A172 (cell line): ENCODE measurements at regions not wholly inside any gene's neighbourhood (a gene's known extent, or its start where the extent isn't known, plus 50 kb on each side); places are given as distances from the start of the nearest gene placed in this dataset.
A peak's percentile ranks its signal among the peaks of the same experiment; 100 is the strongest.

Experiments used
- DNase-seq: peaks from one replicate; pipeline ENCODE4 v3.0.0-alpha.2; 2015; ENCODE audit warnings: low spot score

DNA sequence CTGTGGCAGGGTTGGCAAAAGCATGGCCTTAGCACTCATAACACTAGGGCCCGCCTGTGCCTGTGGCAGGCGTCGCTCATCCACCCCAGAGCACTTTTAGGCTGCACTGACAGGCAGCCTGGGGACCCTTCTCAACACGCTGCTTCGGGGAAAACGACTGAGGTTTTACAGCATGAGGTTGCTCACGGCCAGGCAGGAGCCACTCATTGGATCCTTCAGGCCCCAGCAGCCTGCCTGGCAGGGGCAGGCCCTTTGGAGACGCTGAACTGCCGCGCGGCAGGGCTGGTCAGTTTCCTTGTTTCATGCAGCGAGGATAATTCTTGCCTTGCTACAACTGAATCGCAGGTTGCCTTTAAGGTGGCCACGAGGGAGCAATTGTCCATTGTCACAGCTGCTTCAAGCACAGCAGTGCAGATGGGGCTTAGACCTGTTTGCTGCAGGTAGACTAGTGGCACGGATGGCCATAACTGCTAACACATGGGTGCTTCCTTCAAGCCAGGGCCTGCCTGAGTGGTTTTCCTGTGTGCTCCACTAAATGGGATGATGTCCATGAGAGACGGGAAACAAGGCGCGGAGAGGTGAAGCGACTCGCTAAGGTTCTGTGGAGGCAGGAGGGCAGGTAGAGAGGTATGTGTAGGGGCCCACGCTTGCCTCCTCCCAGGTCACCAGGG, 49.9 kb upstream of the HS6ST1 start:
- DNase-seq = no peak

DNA sequence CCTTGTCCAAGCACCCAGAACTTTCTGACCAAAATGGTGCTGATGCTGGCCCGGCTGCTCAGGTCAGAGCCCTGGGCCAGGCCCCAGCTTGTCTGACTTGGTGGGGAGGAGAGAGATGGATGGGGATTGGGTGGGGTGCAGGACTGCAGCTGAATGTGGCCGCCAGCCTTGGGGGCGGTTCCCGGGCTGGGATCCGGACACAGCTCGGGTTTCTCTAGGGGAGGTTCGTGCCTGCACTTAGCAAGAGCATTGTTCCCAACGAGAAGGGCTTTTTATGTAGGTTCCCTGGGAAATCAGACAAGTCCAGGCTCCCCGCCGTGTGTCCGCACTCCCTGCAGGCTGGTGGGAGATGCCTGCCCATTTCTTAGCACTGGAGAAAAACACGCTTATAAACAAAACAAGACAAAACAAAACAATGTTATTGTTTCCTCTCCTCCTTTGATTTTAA, 50.5 kb upstream of the HS6ST1 start:
- DNase-seq = no peak

DNA sequence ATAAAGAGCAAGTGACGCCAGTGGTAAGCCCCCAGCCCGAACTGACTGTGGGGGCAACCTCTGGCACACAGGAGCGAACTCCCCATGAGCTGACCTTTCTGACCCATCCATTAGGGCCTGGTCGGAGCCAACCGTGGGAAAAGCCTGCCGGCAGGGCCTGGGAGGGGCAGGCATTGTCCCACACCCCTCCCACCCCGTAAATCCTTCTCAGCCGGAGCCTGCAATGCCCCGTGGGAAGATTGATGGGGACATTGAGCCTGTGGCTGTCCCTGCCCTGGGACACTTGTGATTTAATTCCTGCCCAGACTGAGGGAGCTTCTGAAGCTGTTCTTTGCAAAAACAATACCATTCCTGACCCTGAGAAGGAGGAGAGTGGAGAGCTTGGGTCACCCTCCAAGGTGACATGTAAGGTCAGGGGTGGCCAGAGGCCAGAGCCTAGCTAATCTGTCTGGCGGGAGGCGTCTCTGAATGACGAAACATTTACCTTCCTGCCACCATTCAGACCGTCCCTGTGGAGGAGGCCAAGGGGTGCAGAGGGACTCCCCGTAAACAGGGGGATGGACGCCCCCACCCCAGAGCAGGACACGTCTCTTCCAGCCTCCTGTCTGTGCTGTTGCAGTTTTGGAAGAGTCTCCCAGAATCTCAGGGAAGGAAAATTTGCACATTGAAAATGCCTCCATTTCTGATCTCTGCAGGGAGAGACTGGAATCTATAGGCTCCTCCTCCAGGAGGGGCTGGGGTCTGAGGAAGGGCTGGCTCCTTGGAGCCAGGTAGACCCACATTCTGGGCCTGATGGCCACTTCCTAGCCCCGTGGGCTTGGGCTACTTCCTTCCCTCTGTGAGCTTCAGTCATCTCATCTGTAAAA, 51.2 kb upstream of the HS6ST1 start:
- no peak for DNase-seq

DNA sequence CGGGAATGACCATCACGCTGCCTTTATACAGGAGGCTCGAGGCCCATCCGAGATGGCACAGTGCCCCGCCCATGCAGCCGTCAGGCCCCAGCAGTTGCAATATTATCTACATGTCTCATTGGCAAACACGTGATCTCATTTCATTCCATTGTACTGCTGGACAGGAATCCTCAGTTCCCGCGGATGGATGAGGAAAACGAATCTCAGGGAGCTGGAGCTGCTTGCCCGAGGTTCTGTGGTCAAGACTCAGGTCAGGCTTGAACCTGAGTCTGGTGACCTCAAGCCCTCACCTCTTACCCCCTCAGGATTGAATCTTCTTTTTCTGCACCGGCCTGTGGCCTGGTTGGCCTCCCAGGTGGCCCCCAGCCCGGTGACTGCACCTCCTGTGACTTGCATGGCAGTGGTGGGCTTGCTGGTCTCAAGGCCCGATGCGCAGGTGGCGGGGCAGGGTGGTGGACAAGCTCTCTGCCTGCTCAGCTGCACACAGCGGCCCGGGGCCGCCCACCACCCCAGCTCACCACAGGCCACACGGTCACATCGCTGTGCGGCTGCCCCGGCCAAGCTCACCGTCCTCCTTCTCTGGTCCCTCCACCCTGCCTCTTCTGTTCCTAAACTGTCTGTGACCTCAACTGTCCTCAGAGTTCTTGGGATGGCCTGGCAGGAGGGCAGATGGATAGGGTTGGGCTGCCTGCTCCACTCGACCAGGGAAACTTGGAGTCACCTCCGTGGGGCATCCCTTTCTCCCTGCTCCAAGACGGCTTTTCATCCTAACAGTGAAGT, 52.0 kb upstream of the HS6ST1 start:
- no peak for DNase-seq

DNA sequence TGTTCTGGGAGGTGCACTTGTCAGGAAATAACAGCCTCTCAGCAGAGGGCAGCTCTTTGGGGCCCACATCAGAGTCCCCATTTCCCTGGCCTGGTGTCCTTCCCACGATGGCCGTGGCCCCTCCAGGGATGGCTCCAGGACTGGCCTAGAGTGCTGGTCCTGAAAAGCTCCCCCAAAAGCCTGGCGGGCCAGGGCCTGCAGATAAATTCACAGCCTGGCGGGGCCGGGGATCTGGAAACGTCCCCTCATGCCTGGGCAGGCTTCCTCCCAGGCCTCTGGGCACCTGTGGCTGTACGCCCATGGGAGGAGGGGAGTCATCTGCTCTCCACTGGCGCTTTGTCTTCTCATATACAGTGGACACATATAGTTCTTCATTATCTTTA, 52.6 kb upstream of the HS6ST1 start:
- no peak for DNase-seq

DNA sequence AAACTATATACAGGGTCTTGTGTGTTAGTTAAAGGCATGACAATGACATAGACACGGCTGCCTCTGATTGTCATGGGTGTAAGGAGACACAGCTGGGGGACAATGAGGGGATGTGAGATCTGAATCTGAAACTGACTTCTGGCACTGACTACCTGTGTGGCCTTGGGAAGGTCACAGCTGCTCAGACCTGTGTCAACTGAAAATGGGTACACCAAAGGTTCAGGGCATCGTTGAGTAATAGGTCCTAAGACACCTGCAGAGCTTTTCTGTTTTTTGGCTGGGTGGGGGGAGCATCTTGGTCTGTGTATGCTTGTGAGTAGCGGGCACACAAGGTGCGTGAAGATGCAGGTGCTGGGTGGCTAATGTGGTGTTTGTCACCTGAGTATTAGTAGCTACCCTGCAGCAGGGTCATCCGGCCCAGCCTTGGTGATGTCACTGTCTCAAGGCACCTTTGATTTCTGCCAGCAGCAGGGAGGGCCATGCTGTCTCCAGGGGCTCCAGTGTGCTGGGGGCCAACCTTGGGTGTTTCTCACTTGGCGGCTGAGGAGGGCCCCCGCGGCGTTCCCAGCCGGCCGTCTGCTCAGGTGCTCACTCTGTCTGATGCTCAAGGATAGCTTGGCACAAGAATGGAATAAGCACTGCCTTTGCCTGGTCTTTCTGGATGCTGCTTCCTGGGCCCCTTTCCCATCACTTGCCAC, 53.1 kb upstream of the HS6ST1 start:
- DNase-seq = no peak

DNA sequence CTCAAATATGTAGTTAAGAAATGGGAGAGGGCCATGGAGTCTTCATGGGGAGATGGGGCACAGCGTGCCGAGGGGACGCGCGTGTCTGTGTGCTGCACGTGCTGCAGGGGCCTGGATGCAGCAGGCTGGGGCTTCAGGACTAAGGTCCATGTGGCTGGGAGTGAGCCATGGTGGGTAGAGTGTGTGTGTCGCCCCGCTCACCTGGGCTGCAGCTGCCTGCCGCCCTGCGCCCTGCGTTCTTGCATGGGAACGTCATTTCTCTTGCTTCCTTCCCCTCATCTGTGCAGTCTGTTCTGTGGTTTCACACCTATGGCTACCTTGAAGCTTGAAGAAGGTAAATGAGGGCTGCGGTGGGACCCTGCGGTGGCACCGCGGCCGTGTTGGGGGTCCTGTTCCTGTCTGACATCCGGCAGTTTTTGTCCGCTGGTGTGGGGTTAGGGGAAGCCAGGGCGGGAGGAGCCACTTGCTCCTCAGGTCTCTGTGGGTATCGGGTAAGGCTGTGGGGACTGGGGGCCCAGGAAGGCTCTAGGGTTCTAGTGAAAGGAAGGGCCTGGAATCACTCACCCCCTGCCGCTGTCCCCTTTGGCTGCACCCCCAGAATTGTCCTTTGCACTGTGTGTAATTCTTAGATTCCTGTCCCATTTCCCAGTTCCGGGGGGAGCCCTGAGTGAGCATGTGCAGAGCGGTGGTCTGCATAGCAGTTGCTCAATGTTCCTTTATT, 54.1 kb upstream of the HS6ST1 start:
- no peak for DNase-seq

DNA sequence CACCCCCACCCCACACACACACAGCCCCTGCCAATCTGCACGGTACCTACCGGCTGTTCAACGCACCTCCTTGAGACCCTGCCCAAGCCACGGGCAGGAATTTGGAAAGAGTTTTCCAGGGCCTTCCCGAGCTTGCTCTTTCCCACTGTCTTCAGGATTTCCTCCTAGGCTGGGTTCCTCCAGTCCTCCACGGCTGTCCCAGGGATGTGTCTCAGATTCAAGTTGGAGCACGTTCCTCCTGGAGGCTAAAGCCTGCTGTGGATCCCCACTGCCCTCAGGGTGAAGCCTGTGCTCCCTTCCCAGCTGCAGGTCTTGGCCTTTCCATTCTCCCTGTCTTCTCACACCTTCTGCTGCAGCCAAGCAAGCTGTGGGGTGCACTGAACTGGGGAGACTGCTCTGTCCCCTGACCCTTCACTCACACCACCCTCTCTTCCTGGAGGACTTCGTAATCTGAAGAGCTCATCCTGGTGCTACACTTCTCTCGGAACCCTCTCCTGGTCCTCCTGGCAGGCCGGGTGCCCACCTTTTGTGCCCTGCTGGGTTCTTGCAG, 54.9 kb upstream of the HS6ST1 start:
- no peak for DNase-seq

DNA sequence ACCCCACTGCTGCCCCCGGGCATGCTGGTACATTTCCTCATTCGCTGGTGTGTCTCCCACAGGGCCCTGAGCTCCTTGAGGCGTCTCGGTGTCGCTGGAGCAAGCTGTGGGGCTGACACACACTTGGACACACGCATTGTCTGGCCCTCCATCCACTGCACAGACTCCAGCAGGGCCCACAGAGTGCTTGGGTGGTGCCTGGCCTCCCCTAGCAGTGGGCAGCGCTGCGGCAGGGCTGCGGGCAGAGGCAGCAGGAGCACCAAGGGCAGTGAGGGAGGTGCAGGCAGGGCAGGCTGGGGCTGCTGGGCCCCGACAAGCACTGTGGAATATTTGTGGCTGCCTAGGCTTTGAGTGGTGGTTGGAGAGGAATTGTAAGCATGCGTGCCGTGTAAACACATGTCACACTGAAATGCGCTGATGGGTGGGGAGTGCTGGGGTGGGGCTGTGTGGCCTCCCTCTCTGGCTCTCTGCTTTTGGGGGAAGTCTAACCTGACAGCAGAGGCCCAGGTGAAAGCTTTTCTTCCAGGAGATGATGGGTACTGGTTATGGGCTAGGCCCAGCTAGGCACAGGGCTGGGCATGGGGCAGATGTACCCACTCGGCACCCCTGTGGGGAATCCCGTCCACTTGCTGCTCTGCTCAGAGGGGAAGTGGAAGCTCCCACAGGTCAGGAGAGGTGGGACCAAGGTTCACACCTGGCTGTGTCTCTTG, 55.5 kb upstream of the HS6ST1 start:
- peak; percentile 77 for DNase-seq

DNA sequence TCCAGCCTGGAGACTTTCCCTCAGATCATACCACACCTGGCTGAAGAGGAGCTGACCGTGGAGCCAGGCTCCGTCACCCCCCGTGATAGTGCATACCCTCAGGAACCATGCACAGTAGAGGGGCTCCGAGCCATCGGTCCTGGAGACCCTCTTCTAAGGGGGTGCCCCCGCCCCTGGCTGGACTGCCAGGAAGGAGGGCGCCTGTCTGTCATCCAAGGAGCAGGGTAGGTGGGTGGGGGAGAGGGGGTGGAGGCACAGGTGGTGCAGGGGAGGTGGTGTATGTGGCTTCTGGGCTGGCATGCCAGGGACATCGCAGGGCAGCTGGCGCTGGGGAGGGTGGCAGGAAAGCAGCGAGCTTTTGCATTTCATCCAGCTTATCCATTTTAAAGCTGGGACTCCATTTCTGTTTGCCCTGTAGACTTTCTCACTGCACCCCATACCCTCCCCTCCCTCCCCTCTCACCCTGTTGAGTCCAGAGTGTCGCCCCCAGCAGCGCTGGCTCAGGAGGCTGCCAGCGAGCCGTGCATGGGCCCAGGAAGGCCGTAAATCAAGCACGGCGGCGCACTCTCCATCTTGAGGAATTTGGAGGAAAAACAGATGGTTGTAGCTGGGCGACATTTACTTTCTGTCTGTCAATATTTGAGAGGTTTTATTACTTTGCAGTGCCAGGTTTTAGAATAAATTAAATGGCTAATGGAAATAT, 56.2 kb upstream of the HS6ST1 start:
- DNase-seq = no peak

DNA sequence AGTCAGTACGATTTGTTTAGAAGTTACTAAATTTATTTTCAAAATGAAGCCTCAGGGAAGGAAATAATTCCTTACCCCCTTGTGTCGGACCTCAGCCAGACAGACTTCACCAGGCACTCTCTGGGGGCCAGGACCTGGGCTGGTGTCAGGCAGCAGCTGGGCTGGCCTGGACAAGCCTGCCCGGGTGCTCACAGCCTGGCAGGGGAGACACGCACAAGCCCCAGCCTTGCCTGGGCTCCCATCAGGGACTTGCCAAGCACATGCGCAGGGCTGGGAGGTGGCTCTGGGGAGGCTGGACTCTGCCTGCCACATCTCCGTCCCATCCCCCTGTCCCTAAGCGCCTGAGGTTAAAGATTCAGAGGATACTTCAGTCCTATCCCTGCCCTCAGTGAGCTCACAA, 56.8 kb upstream of the HS6ST1 start:
- DNase-seq = no peak

DNA sequence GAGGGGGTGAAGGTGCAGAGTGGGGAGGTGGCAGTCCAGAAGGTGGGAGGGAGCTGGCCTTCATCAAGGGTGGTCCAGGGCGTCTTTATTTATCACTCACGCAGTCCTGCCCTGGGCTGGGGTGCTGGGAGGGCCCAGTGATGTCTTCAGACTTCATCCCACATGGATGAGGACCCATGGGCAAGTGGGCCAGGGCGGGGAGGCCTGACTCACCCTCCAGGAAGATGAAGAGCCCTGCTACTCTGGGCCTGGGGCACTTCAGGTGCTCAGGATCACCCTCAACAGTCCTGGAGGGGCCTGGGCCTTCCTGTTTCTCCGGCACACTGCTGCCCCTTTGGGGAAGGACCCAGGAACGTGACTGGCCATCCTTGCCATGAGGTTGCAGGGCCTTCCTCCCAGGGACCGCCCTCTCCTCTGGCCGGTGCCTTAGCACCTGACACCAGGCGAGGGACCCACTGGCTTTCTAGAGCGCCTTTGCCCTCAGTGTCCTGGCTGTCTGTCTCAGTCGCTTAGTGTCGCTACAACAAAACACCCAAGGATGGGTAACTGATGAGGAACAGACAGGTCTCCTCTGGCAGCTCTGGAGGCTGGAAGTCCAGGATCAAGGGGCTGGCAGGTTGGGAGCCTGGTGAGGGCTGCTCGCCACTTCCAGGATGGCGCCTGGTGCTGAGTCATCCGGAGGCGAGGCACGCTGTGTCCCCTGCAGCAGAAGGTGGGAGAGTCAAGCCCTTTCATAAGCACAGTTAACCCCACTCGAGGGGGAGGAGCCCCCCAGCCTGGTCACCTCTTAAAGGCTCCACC, 57.8 kb upstream of the HS6ST1 start:
- no peak for DNase-seq

DNA sequence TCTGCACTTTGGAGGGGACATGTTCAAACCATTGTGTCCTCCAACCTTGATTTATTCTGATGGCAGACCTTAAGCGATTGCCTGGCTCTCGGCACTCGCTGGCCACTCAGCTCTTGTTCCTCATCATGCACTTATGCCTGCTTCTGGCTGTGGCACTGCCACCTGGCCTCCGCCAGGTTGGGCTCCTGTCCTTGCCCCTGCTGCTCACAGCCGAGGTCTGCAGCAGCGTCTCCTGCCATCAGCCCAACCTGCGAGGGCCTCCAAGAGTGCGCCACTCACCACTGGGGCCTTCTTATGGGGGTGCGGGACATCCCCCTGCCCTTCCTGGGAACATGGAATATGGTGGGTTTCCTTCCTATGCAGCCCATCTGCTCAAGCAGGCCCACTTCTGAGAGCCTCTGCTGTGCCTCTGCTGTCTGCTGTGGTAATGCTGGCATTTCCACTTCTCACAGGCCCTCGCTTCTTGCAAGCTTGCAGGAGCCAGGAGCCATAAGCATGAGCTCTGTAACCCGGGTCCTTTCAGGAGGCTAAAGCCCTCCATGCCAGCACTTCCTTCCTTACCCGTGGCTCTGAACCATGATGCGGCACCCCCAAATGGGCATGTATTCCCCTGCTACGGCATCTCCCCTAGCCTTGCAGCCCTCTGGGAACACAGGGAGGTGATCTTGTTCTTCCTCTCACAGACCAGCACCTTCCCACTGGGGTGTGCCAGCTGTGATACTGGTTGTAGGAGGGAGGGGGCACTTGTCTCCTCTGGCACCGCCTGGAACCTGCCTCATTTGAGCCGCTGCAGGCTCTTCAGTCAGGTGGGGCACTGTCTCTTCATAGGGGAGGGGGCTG, 58.6 kb upstream of the HS6ST1 start:
- no peak for DNase-seq

DNA sequence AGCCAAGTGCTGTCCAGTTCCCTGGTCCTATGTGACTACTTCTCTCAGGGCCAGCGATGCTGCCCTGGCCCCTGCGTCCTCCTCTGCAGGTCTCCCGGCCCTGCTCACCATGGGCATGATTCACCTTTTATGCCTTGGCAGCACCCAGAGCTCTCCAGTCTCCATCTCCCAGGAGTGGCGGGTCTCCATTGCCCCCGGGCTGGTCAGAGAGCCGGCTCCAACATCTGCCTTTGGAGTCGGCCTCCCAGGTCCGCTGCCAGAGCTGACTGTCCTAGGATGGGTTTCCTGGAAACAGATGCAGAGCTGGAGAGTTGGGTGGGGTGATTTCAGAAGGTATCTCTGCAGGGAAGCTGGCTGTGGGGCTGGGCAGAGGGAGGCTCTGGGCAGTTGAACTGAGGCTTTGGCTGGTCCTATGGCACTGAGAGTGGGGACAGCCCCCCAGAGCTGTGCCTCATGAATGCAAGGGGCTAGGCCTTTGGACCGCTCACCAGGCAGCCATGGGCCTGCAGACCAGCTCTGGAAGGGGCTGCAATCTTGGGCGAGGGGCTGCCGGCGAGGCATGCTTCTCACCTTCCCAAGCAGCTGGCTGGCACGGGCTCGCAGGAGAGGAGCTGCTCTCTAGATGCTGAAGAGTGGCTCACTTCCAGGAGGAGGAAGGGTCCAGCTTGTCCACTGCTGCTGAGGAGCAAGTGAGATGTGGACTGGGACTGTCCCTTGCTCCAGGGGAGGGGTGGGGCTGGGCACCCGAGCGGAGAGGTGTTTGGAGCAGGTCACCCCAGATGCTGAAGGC, 59.8 kb upstream of the HS6ST1 start:
- DNase-seq = no peak

DNA sequence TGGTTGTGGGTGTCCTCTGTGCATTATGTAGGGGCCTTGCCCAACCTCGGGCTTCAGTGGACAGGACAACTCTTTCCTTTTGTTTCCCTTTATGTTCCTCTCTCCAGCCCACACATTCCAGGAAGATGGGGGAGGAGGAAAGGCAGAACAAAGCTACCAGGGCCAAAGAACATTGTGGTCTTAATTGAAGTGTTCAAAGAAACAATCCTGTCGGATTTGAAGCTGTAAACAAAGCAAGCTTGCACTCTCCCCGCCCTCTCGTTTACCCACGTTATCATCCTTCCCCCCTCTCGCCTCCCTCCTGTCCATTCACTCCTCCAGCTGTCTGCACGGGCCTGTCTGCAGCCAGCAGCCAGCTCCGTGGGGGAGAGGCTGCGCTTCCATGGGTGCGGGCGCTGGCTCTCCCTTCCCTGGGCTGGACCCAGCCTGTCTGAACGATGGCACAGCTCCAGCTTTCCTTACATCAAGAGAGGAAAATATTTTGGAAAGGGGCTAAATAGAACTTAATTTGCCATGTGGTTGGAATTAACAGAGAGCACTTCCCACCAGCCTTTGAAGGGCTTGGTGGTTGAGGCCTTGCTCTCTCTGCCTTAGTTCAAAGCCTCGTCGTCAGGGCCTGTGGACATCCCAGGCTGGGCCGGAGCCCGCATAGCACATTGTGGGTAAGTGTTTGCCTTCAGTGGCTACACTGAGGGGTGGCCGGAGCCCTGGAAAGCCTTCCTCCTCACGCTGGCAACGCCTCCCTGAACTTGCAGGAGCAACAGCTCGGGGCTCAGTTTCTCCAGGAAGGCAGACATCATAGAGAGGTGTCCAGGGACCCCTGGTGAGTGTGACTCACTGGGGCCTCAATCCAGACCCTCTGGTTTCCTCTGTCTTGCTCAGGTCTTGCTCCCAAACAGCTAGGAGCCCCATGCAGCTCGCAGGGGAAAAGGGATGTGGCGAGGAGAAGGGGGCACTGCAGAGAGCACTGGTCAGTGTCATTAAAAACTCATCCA, 60.6 kb upstream of the HS6ST1 start:
- DNase-seq = no peak
